Peyer's patch (tissue), 4 donors: ENCODE measurements at regions not wholly inside any gene's neighbourhood (a gene's known extent, or its start where the extent isn't known, plus 50 kb on each side); places are given as distances from the start of the nearest gene placed in this dataset.

Source experiments
- DNase-seq, 3 donors: peaks; one replicate each; pipeline ENCODE4 v3.0.0-alpha.2; 2017 to 2019
- H3K27ac ChIP-seq, 4 donors: fragments of 200-600 bp; sonication (generic); one replicate each; pipeline ENCODE4 v1.5.1; 2016 to 2019
- H3K27me3 ChIP-seq, 2 donors: fragments of 200-600 bp; sonication (generic); one replicate each; pipeline ENCODE4 v1.5.1; 2019
- H3K36me3 ChIP-seq, 3 donors: fragments of 200-600 bp; sonication (generic); one replicate each; pipeline ENCODE4 v1.5.1; 2016 to 2019
- H3K4me1 ChIP-seq, 4 donors: fragments of 200-600 bp; sonication (generic); one replicate each; pipeline ENCODE4 v1.5.1; 2016 to 2019
- H3K4me3 ChIP-seq, 4 donors: fragments of 200-600 bp; sonication (generic); 1 replicate in 3 of 4; 2 replicates in 1 of 4; pipeline ENCODE4 v1.5.1; 2016 to 2019; ENCODE audit warnings: mild to moderate bottlenecking in 1 of 4
- H3K9me3 ChIP-seq, 4 donors: fragments of 200-600 bp; sonication (generic); one replicate each; pipeline ENCODE4 v1.5.1; 2016 to 2019; ENCODE audit warnings: mild to moderate bottlenecking in 1 of 4
- CTCF ChIP-seq, 6 experiments: fragments of 450-650 bp in 4 of 6; fragments of 200-600 bp in 2 of 6; sonication (generic) in 1 of 6; IDR thresholded peaks; one replicate each; pipeline ENCODE4 v1.5.1; 2017 to 2019; ENCODE audit warnings: antibody characterized with exemption in 6 of 6, mild to moderate bottlenecking in 3 of 6, moderate library complexity in 1 of 6
- POLR2A ChIP-seq, 2 donors: fragments of 450-650 bp; IDR thresholded peaks; one replicate each; pipeline ENCODE4 v1.5.1; 2017; ENCODE audit warnings: antibody characterized with exemption in 2 of 2, mild to moderate bottlenecking in 2 of 2, moderate library complexity in 2 of 2

- H3K27ac ChIP-seq: no peak overlapping the region
- no peak for TF ChIP-seq CTCF (IDR thresholded peaks at IDR 0.05)
- TF ChIP-seq POLR2A (IDR thresholded peaks at IDR 0.05): no peak
- DNase-seq: no peak
- no peaks in the 10 kb centered on the region for H3K36me3 ChIP-seq
- no peaks in the 10 kb centered on the region for H3K9me3 ChIP-seq
- H3K4me1 ChIP-seq: no peaks in the 10 kb centered on the region
- no peaks in the 10 kb centered on the region for H3K27me3 ChIP-seq
- H3K4me3 ChIP-seq: no peak overlapping the region
These were observed 531.8 kb downstream of the EPHB1 start for GRCh38 chr3:135326851-135327250.

GRCh38 chr3:135328036-135328435 lies 533.0 kb downstream of the EPHB1 start:
- no peak for DNase-seq
- no peaks in the 10 kb centered on the region for H3K4me1 ChIP-seq
- H3K4me3 ChIP-seq: no peak overlapping the region
- no peaks in the 10 kb centered on the region for H3K9me3 ChIP-seq
- H3K36me3 ChIP-seq: no peaks in the 10 kb centered on the region
- H3K27ac ChIP-seq: no peak overlapping the region
- H3K27me3 ChIP-seq: no peaks in the 10 kb centered on the region
- no peak for TF ChIP-seq POLR2A (IDR thresholded peaks at IDR 0.05)
- TF ChIP-seq CTCF (IDR thresholded peaks at IDR 0.05): no peak

GRCh38 chr3:135329479-135329878 lies 534.4 kb downstream of the EPHB1 start:
- no peak overlapping the region for H3K27ac ChIP-seq
- no peak for TF ChIP-seq POLR2A (IDR thresholded peaks at IDR 0.05)
- TF ChIP-seq CTCF (IDR thresholded peaks at IDR 0.05): no peak
- H3K36me3 ChIP-seq: no peaks in the 10 kb centered on the region
- no peak for DNase-seq
- no peaks in the 10 kb centered on the region for H3K9me3 ChIP-seq
- no peaks in the 10 kb centered on the region for H3K27me3 ChIP-seq
- H3K4me3 ChIP-seq: no peak overlapping the region
- no peaks in the 10 kb centered on the region for H3K4me1 ChIP-seq

GRCh38 chr3:135337192-135337591 lies 542.1 kb downstream of the EPHB1 start:
- Histone ChIP-seq H3K4me1 (no peaks in the 10 kb centered on the region), H3K36me3 (no peaks in the 10 kb centered on the region), H3K27ac (no peak overlapping the region), H3K27me3 (no peaks in the 10 kb centered on the region), H3K9me3 (no peaks in the 10 kb centered on the region), H3K4me3 (no peak overlapping the region)
- TF ChIP-seq POLR2A (IDR thresholded peaks at IDR 0.05) (no peak), CTCF (IDR thresholded peaks at IDR 0.05) (no peak)
- DNase-seq: no peak

GRCh38 chr3:135348690-135349089 lies 553.6 kb downstream of the EPHB1 start:
- no peak overlapping the region for H3K27ac ChIP-seq
- H3K9me3 ChIP-seq: no peaks in the 10 kb centered on the region
- no peak for TF ChIP-seq CTCF (IDR thresholded peaks at IDR 0.05)
- no peak for TF ChIP-seq POLR2A (IDR thresholded peaks at IDR 0.05)
- H3K27me3 ChIP-seq: no peaks in the 10 kb centered on the region
- no peak for DNase-seq
- H3K4me1 ChIP-seq: no peaks in the 10 kb centered on the region
- no peaks in the 10 kb centered on the region for H3K36me3 ChIP-seq
- no peak overlapping the region for H3K4me3 ChIP-seq

- H3K27ac ChIP-seq: no peak overlapping the region
- H3K4me1 ChIP-seq: no peaks in the 10 kb centered on the region
- H3K9me3 ChIP-seq: no peaks in the 10 kb centered on the region
- H3K27me3 ChIP-seq: no peaks in the 10 kb centered on the region
- no peak for TF ChIP-seq POLR2A (IDR thresholded peaks at IDR 0.05)
- TF ChIP-seq CTCF (IDR thresholded peaks at IDR 0.05): no peak
- no peak overlapping the region for H3K4me3 ChIP-seq
- no peaks in the 10 kb centered on the region for H3K36me3 ChIP-seq
- DNase-seq: no peak
These were observed 554.3 kb downstream of the EPHB1 start for GRCh38 chr3:135349254-135349948.
